ENCODE measurements at regions not wholly inside any gene's neighbourhood (a gene's known extent, or its start where the extent isn't known, plus 50 kb on each side); places are given as distances from the start of the nearest gene placed in this dataset.

DNA sequence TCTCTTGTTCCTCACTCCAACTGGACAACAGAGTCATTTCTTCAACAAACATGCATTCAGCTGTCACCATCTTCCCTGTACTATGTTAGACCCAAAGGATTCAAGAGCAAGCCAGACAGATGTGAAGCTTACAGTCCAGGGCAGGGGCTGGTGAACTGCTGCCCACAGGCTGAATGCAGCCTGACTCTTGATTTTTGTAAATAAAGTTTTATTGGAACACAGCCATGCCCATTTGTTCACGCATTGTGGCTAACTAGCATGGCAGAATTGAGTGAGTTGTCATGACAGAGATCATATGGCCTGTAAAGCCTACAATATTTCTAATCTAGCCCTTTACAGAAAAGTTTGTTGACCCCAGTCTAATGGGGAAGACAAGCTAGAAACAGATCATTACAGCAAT is 208.7 kb downstream of the EMX2 start:
- Histone ChIP-seq H3K27me3 (ENCODE audit: control insufficient read depth, insufficient read depth, low read length) (no peaks in the 10 kb centered on the region), H3K9me3 (ENCODE audit: control insufficient read depth, insufficient read depth, low read length) (no peaks in the 10 kb centered on the region), H3K4me1 (ENCODE audit: control insufficient read depth, insufficient read depth, low read length) (no peaks in the 10 kb centered on the region), H3K4me3 (ENCODE audit: low read length) (no peak overlapping the region), H3K36me3 (ENCODE audit: control insufficient read depth, insufficient read depth, low read length) (no peaks in the 10 kb centered on the region), H3K27ac (ENCODE audit: low read length) (no peak overlapping the region)
- DNase-seq, result no peak
- no peak for TF ChIP-seq CTCF (IDR thresholded peaks at IDR 0.05)
- WGBS (ENCODE audit: insufficient coverage), result 100% methylated on average over 1 of the region's 1 CpG
- Mint-ChIP-seq H3K36me3 (no peaks in the 10 kb centered on the region), H3K27ac (no peak overlapping the region), H3K27me3 (ENCODE audit: low read depth in 2 of 2) (peaks cover 3 to 10% of the 10 kb centered on the region in 2 donors), H3K4me1 (no peaks in the 10 kb centered on the region), H3K4me3 (no peak overlapping the region), H3K9me3 (no peaks in the 10 kb centered on the region)
- ATAC-seq, result no peak
- intact Hi-C loops (cut with micrococcal nuclease), result no loop called here

GRCh38 chr10:117752103-117752502 is 209.6 kb downstream of the EMX2 start:
- Histone ChIP-seq H3K4me3 (ENCODE audit: low read length) (no peak overlapping the region), H3K9me3 (ENCODE audit: control insufficient read depth, insufficient read depth, low read length) (no peaks in the 10 kb centered on the region), H3K27me3 (ENCODE audit: control insufficient read depth, insufficient read depth, low read length) (no peaks in the 10 kb centered on the region), H3K36me3 (ENCODE audit: control insufficient read depth, insufficient read depth, low read length) (no peaks in the 10 kb centered on the region), H3K27ac (ENCODE audit: low read length) (no peak overlapping the region), H3K4me1 (ENCODE audit: control insufficient read depth, insufficient read depth, low read length) (no peaks in the 10 kb centered on the region)
- Mint-ChIP-seq H3K27me3 (ENCODE audit: low read depth in 2 of 2) (peaks cover 3 to 7% of the 10 kb centered on the region in 2 donors), H3K27ac (no peak overlapping the region), H3K4me1 (no peaks in the 10 kb centered on the region), H3K4me3 (no peak overlapping the region), H3K9me3 (no peaks in the 10 kb centered on the region), H3K36me3 (no peaks in the 10 kb centered on the region)
- intact Hi-C loops (cut with micrococcal nuclease), result no loop called here
- no peak for TF ChIP-seq CTCF (IDR thresholded peaks at IDR 0.05)
- no peak for ATAC-seq
- 66% methylated on average over 4 of the region's 4 CpGs for WGBS (ENCODE audit: insufficient coverage)
- no peak for DNase-seq

GRCh38 chr10:117754770-117755658 is 212.5 kb downstream of the EMX2 start:
- H3K27ac ChIP-seq (ENCODE audit: low read length), result no peak overlapping the region
- Mint-ChIP-seq H3K36me3 (no peaks in the 10 kb centered on the region), H3K27me3 (ENCODE audit: low read depth in 2 of 2) (no peaks in the 10 kb centered on the region), H3K4me3 (no peak overlapping the region), H3K9me3 (no peaks in the 10 kb centered on the region), H3K4me1 (no peaks in the 10 kb centered on the region), H3K27ac (no peak overlapping the region)
- H3K9me3 ChIP-seq (ENCODE audit: control insufficient read depth, insufficient read depth, low read length), result no peaks in the 10 kb centered on the region
- DNase-seq (no peak), ATAC-seq (no peak)
- 91% methylated on average over 14 of the region's 15 CpGs for WGBS (ENCODE audit: insufficient coverage)
- no peaks in the 10 kb centered on the region for H3K4me1 ChIP-seq (ENCODE audit: control insufficient read depth, insufficient read depth, low read length)
- intact Hi-C loops (cut with micrococcal nuclease), result no loop called here
- H3K36me3 ChIP-seq (ENCODE audit: control insufficient read depth, insufficient read depth, low read length), result no peaks in the 10 kb centered on the region
- no peaks in the 10 kb centered on the region for H3K27me3 ChIP-seq (ENCODE audit: control insufficient read depth, insufficient read depth, low read length)
- no peak for TF ChIP-seq CTCF (IDR thresholded peaks at IDR 0.05)
- no peak overlapping the region for H3K4me3 ChIP-seq (ENCODE audit: low read length)

GRCh38 chr10:117755659-117756014 is 213.1 kb downstream of the EMX2 start:
- DNase-seq (no peak), ATAC-seq (no peak)
- no peak overlapping the region for H3K27ac Mint-ChIP-seq
- TF ChIP-seq CTCF (IDR thresholded peaks at IDR 0.05), result no peak
- H3K4me3 ChIP-seq (ENCODE audit: low read length), result no peak overlapping the region
- no peaks in the 10 kb centered on the region for H3K4me1 ChIP-seq (ENCODE audit: control insufficient read depth, insufficient read depth, low read length)
- no peaks in the 10 kb centered on the region for H3K4me1 Mint-ChIP-seq
- H3K4me3 Mint-ChIP-seq, result no peak overlapping the region
- intact Hi-C loops (cut with micrococcal nuclease), result no loop called here
- H3K9me3 Mint-ChIP-seq, result no peaks in the 10 kb centered on the region
- 49% methylated on average over 3 of the region's 3 CpGs for WGBS (ENCODE audit: insufficient coverage)
- peaks cover 2 to 3% of the 10 kb centered on the region in 2 donors for H3K27me3 Mint-ChIP-seq (ENCODE audit: low read depth in 2 of 2)
- no peaks in the 10 kb centered on the region for H3K36me3 Mint-ChIP-seq
- H3K36me3 ChIP-seq (ENCODE audit: control insufficient read depth, insufficient read depth, low read length), result no peaks in the 10 kb centered on the region
- no peaks in the 10 kb centered on the region for H3K27me3 ChIP-seq (ENCODE audit: control insufficient read depth, insufficient read depth, low read length)
- H3K9me3 ChIP-seq (ENCODE audit: control insufficient read depth, insufficient read depth, low read length), result no peaks in the 10 kb centered on the region
- H3K27ac ChIP-seq (ENCODE audit: low read length), result no peak overlapping the region

All from natural killer cell (primary cell).